HepG2 (cell line): ENCODE measurements at regions not wholly inside any gene's neighbourhood (a gene's known extent, or its start where the extent isn't known, plus 50 kb on each side); places are given as distances from the start of the nearest gene placed in this dataset.
A peak's percentile ranks its signal among the peaks of the same experiment; 100 is the strongest.

Experiments
- ARNT ChIP-seq: fragments of 450-650 bp; IDR thresholded peaks from 2 replicates; pipeline ENCODE4 v1.6.1; 2017
- CC2D1A ChIP-seq: sonication (generic); formaldehyde crosslinking; IDR thresholded peaks from 2 replicates; pipeline ENCODE4 v1.8.1; 2023; ENCODE audit warnings: mild to moderate bottlenecking, missing genetic modification reagents
- CTCF ChIP-seq: sonication (generic); formaldehyde crosslinking; IDR thresholded peaks from 2 replicates; pipeline ENCODE4 v1.5.0; 2020; ENCODE audit warnings: mild to moderate bottlenecking, missing genetic modification reagents, moderate library complexity
- HOXD1 ChIP-seq: sonication (generic); formaldehyde crosslinking; IDR thresholded peaks from 2 replicates; pipeline ENCODE4 v1.5.0; 2020; ENCODE audit warnings: missing genetic modification reagents
- IRF2 ChIP-seq: IDR thresholded peaks from 2 replicates; pipeline ENCODE4 v1.6.1; 2018; ENCODE audit warnings: missing genetic modification reagents, missing compliant biosample characterization
- KLF13 ChIP-seq: sonication (generic); formaldehyde crosslinking; IDR thresholded peaks from 2 replicates; pipeline ENCODE4 v1.4.0; 2020; ENCODE audit warnings: mild to moderate bottlenecking, missing genetic modification reagents
- KLF16 ChIP-seq, 2 experiments: sonication (generic) in 1 of 2; formaldehyde crosslinking in 1 of 2; IDR thresholded peaks; 2 replicates each; pipeline versions ENCODE4 v1.6.1 to v1.8.0; 2016 to 2023; ENCODE audit warnings: missing genetic modification reagents in 2 of 2, missing compliant biosample characterization in 1 of 2
- MED13 ChIP-seq: sonication (generic); formaldehyde crosslinking; IDR thresholded peaks from 2 replicates; pipeline ENCODE4 v1.5.0; 2020; ENCODE audit warnings: missing genetic modification reagents
- NFIB ChIP-seq: sonication (generic); formaldehyde crosslinking; IDR thresholded peaks from 2 replicates; pipeline ENCODE4 v1.9.0; 2021; ENCODE audit warnings: missing genetic modification reagents, mild to moderate bottlenecking, borderline replicate concordance
- NR2F6 ChIP-seq, 2 experiments: IDR thresholded peaks; 2 replicates each; pipeline ENCODE4 v1.6.1; 2016; ENCODE audit warnings: antibody characterized with exemption in 1 of 2, mild to moderate bottlenecking in 1 of 2
- PAXIP1 ChIP-seq: sonication (generic); formaldehyde crosslinking; conservative IDR thresholded peaks from 2 replicates; pipeline ENCODE4 v1.4.0; 2020; ENCODE audit warnings: mild to moderate bottlenecking, missing genetic modification reagents, moderate library complexity
- PPARG ChIP-seq: conservative IDR thresholded peaks from 2 replicates; pipeline ENCODE4 v1.6.1; 2016; ENCODE audit warnings: missing biosample characterization, missing genetic modification reagents
- STAG1 ChIP-seq: sonication (generic); formaldehyde crosslinking; IDR thresholded peaks from 2 replicates; pipeline ENCODE4 v1.4.0; 2020; ENCODE audit warnings: missing genetic modification reagents
- TAF15 ChIP-seq: fragments of 200-400 bp; formaldehyde crosslinking; IDR thresholded peaks from one replicate; pipeline ENCODE4 v1.6.1; 2018; ENCODE audit warnings: mild to moderate bottlenecking, low read depth, low read length; ENCODE audit not compliant: poor library complexity, severe bottlenecking
- ZFX ChIP-seq: sonication (generic); formaldehyde crosslinking; IDR thresholded peaks from 2 replicates; pipeline ENCODE4 v1.4.0; 2020; ENCODE audit warnings: mild to moderate bottlenecking, low read depth, missing genetic modification reagents, moderate library complexity
- ZNF263 ChIP-seq: sonication (generic); formaldehyde crosslinking; IDR thresholded peaks from 2 replicates; pipeline ENCODE4 v1.4.0; 2020; ENCODE audit warnings: missing genetic modification reagents
- ZNF282 ChIP-seq: fragments of 450-650 bp; IDR thresholded peaks from 2 replicates; pipeline ENCODE4 v1.6.1; 2018; ENCODE audit not compliant: partially characterized antibody
- ZNF558 ChIP-seq: sonication (generic); formaldehyde crosslinking; IDR thresholded peaks from 2 replicates; pipeline ENCODE4 v1.9.0; 2022; ENCODE audit warnings: mild to moderate bottlenecking, missing genetic modification reagents, borderline replicate concordance
- ZNF747 ChIP-seq: sonication (generic); formaldehyde crosslinking; IDR thresholded peaks from 2 replicates; pipeline ENCODE4 v1.8.1; 2023; ENCODE audit warnings: missing genetic modification reagents, mild to moderate bottlenecking, borderline replicate concordance
- TF ChIP-seq, protein P1 (sequence below): sonication (generic); formaldehyde crosslinking; IDR thresholded peaks from 2 replicates; pipeline ENCODE4 v1.8.0; 2022; ENCODE audit warnings: missing genetic modification reagents, low read depth, mild to moderate bottlenecking, borderline replicate concordance

DNA sequence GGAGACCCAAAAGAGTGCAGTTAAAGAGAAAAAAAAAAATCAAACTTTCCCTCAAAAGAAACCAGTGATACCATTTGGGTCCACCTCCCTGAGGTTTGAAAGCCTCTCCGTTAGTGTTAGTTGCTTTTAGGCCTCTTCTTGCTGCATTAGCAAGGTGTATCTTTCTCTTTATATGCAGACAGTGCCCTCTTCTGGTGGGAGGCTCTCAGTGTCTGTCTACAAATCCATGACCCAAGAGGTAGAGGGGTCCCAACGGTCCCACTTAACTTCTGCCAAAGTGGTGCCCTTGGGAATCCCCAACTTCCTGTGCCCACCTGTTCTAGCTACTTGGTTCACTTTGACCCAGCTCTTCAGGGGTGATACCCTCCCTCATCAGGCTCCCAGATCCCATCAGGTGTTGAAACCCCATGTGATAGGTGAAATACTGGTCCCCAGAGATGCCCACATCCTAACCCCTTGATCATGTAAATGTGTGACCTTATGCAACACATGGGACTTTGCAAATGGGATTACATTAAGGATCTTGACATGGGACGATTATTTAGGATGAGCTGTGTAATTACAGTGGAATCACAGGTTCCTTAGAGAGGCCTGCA is 63.7 kb upstream of the CD99 start (continued):
- TF ChIP-seq STAG1 (CRISPR knock-in tag): peak; percentile 92
- TF ChIP-seq PPARG (CRISPR knock-in tag): 0 out of 2 replicates have a peak, but pooled peaks have one; percentile 27
- TF ChIP-seq TAF15: no peak
- no peak for TF ChIP-seq CC2D1A
- no peak for TF ChIP-seq NR2F6 (IDR thresholded peaks at IDR 0.05)
- TF ChIP-seq NR2F6 (CRISPR knock-in tag; IDR thresholded peaks at IDR 0.05): no peak
- peak; percentile 74 for TF ChIP-seq CTCF
- TF ChIP-seq PAXIP1 (CRISPR knock-in tag): no peak
- TF ChIP-seq KLF16 (CRISPR knock-in tag; IDR thresholded peaks at IDR 0.05): 0 out of 4 replicates have a peak, but pooled peaks of 1 of the 2 experiments have one; percentile 26
- TF ChIP-seq ZNF282: no peak
- no peak for TF ChIP-seq IRF2 (CRISPR knock-in tag)
- TF ChIP-seq ZNF558 (CRISPR knock-in tag): no peak
- no peak for TF ChIP-seq ARNT
- TF ChIP-seq ZNF263 (CRISPR knock-in tag): no peak
- no peak for TF ChIP-seq MED13
- no peak for TF ChIP-seq HOXD1
- TF ChIP-seq ZFX: 0 out of 2 replicates have a peak, but pooled peaks have one; percentile 18
- TF ChIP-seq KLF13 (CRISPR knock-in tag): no peak
- TF ChIP-seq ZNF747: no peak
- TF ChIP-seq, protein P1, sequence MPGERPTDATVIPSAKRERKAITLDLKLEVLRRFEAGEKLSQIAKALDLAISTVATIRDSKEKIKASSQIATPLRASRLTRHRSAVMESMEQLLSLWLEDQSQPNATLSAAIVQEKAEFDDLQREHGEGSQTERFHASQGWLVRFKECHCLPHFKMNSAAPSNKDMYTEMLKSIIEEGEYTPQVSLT: no peak
- no peak for TF ChIP-seq NFIB (CRISPR knock-in tag)
